ENCODE measurements at regions not wholly inside any gene's neighbourhood (a gene's known extent, or its start where the extent isn't known, plus 50 kb on each side); places are given as distances from the start of the nearest gene placed in this dataset.
"Not testable (repeated sequence)": the region's sequence is repeated elsewhere in the genome, so short reads cannot be mapped to it uniquely, and the experiment has no call there.

GRCh38 chr3:177335728-177336127 lies 138.4 kb upstream of the TBL1XR1 start:
- Mint-ChIP-seq H3K27ac (ENCODE audit: unreplicated experiment) (peak overlapping the region; percentile 80), H3K27me3 (ENCODE audit: low read depth) (no peaks in the 10 kb centered on the region), H3K36me3 (ENCODE audit: low read depth) (no peaks in the 10 kb centered on the region), H3K4me3 (ENCODE audit: unreplicated experiment) (no peak overlapping the region), H3K9me3 (ENCODE audit: low read depth) (no peaks in the 10 kb centered on the region), H3K4me1 (ENCODE audit: low read depth) (peaks cover 72% of the 10 kb centered on the region)
- TF ChIP-seq CTCF (IDR thresholded peaks at IDR 0.05) = no peak
- no peak for DNase-seq (ENCODE audit: low spot score)

GRCh38 chr3:177336873-177337450 lies 139.7 kb upstream of the TBL1XR1 start:
- no peaks in the 10 kb centered on the region for H3K9me3 Mint-ChIP-seq (ENCODE audit: low read depth)
- DNase-seq (ENCODE audit: low spot score) = no peak
- no peak overlapping the region for H3K4me3 Mint-ChIP-seq (ENCODE audit: unreplicated experiment)
- peaks cover 84% of the 10 kb centered on the region for H3K4me1 Mint-ChIP-seq (ENCODE audit: low read depth)
- H3K27me3 Mint-ChIP-seq (ENCODE audit: low read depth) = no peaks in the 10 kb centered on the region
- peak overlapping the region; percentile 80 for H3K27ac Mint-ChIP-seq (ENCODE audit: unreplicated experiment)
- TF ChIP-seq CTCF (IDR thresholded peaks at IDR 0.05) = no peak
- H3K36me3 Mint-ChIP-seq (ENCODE audit: low read depth) = no peaks in the 10 kb centered on the region

- peak overlapping the region; percentile 80 for H3K27ac Mint-ChIP-seq (ENCODE audit: unreplicated experiment)
- DNase-seq (ENCODE audit: low spot score) = no peak
- peaks cover 88% of the 10 kb centered on the region for H3K4me1 Mint-ChIP-seq (ENCODE audit: low read depth)
- H3K9me3 Mint-ChIP-seq (ENCODE audit: low read depth) = no peaks in the 10 kb centered on the region
- TF ChIP-seq CTCF (IDR thresholded peaks at IDR 0.05) = no peak
- H3K4me3 Mint-ChIP-seq (ENCODE audit: unreplicated experiment) = no peak overlapping the region
- no peaks in the 10 kb centered on the region for H3K36me3 Mint-ChIP-seq (ENCODE audit: low read depth)
- no peaks in the 10 kb centered on the region for H3K27me3 Mint-ChIP-seq (ENCODE audit: low read depth)
Observed at GRCh38 chr3:177337541-177338331, 140.5 kb upstream of the TBL1XR1 start.

- peaks cover 89% of the 10 kb centered on the region for H3K4me1 Mint-ChIP-seq (ENCODE audit: low read depth)
- no peak for DNase-seq (ENCODE audit: low spot score)
- H3K4me3 Mint-ChIP-seq (ENCODE audit: unreplicated experiment) = no peak overlapping the region
- TF ChIP-seq CTCF (IDR thresholded peaks at IDR 0.05) = no peak
- H3K9me3 Mint-ChIP-seq (ENCODE audit: low read depth) = no peaks in the 10 kb centered on the region
- no peaks in the 10 kb centered on the region for H3K36me3 Mint-ChIP-seq (ENCODE audit: low read depth)
- peak overlapping the region; percentile 62 for H3K27ac Mint-ChIP-seq (ENCODE audit: unreplicated experiment)
- H3K27me3 Mint-ChIP-seq (ENCODE audit: low read depth) = no peaks in the 10 kb centered on the region
Observed at GRCh38 chr3:177338697-177339219, 141.5 kb upstream of the TBL1XR1 start.

- H3K36me3 Mint-ChIP-seq (ENCODE audit: low read depth); H3K9me3 Mint-ChIP-seq (ENCODE audit: low read depth); H3K4me3 Mint-ChIP-seq (ENCODE audit: unreplicated experiment); H3K27me3 Mint-ChIP-seq (ENCODE audit: low read depth); DNase-seq (ENCODE audit: low spot score): not testable (repeated sequence)
- peak overlapping the region; percentile 65 for H3K27ac Mint-ChIP-seq (ENCODE audit: unreplicated experiment)
- H3K4me1 Mint-ChIP-seq (ENCODE audit: low read depth) = peaks cover 89% of the 10 kb centered on the region
Observed at GRCh38 chr3:177339220-177339703, 142.0 kb upstream of the TBL1XR1 start.

Data from chondrocyte (in vitro differentiated cells).